ENCODE measurements at regions not wholly inside any gene's neighbourhood (a gene's known extent, or its start where the extent isn't known, plus 50 kb on each side); places are given as distances from the start of the nearest gene placed in this dataset.

DNA sequence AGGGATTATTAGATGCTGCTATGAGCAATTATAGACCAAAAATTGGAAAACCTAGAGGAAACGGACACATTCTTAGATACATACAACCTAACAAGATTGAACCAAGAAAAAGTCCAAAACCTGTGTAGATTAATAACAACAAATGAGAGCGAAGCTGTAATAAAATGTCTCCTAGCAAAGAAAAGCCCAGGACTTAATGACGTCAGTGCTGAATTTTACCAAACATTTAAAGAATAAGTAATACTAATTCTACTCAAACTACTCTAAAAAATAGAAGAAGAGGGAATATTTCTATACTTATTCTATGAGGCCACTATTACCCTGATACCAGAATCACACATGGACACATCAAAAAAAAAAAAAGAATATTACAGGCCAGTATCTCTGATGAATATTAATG lies 309.5 kb upstream of the ANO5 start:
- no peaks in the 10 kb centered on the region for H3K4me1 ChIP-seq
- no peaks in the 10 kb centered on the region for H3K36me3 ChIP-seq
- H3K4me3 ChIP-seq: no peak overlapping the region
- H3K27me3 ChIP-seq: no peaks in the 10 kb centered on the region
- H3K27ac ChIP-seq: no peak overlapping the region
- intact Hi-C loops (cut with DNase I): no loop called here
- H3K9me3 ChIP-seq: no peaks in the 10 kb centered on the region
- DNase-seq (ENCODE audit: low spot score in 2 of 2): no peak
- TF ChIP-seq, protein P1, sequence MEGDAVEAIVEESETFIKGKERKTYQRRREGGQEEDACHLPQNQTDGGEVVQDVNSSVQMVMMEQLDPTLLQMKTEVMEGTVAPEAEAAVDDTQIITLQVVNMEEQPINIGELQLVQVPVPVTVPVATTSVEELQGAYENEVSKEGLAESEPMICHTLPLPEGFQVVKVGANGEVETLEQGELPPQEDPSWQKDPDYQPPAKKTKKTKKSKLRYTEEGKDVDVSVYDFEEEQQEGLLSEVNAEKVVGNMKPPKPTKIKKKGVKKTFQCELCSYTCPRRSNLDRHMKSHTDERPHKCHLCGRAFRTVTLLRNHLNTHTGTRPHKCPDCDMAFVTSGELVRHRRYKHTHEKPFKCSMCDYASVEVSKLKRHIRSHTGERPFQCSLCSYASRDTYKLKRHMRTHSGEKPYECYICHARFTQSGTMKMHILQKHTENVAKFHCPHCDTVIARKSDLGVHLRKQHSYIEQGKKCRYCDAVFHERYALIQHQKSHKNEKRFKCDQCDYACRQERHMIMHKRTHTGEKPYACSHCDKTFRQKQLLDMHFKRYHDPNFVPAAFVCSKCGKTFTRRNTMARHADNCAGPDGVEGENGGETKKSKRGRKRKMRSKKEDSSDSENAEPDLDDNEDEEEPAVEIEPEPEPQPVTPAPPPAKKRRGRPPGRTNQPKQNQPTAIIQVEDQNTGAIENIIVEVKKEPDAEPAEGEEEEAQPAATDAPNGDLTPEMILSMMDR (IDR thresholded peaks at IDR 0.05): no peak

DNA sequence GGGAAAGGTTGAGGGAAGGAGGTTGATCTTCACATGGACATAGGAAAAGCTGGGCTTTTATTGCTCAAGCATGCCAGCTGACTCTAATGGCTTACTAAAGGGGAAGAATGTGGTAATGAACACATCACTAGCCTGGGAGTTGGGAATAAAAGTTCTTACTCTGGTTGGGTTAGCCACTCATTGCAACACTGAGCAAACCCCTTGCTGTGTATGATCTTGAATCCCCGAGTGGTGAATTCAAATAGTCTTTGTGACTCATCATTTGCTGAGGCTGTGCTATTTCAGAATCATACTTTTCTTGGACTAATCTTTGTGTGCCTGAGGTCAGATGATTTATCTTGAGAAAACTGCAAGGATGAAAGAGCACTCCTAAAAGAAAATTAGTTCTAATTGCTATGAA lies 304.1 kb upstream of the ANO5 start:
- Histone ChIP-seq H3K27ac (no peak overlapping the region), H3K9me3 (no peaks in the 10 kb centered on the region), H3K4me1 (no peaks in the 10 kb centered on the region), H3K4me3 (no peak overlapping the region), H3K27me3 (no peaks in the 10 kb centered on the region), H3K36me3 (no peaks in the 10 kb centered on the region)
- peak in 1 of 2 donors; percentile 64 for DNase-seq (ENCODE audit: low spot score in 2 of 2)
- TF ChIP-seq, protein P1 (IDR thresholded peaks at IDR 0.05): no peak
- intact Hi-C loops (cut with DNase I): no loop called here

DNA sequence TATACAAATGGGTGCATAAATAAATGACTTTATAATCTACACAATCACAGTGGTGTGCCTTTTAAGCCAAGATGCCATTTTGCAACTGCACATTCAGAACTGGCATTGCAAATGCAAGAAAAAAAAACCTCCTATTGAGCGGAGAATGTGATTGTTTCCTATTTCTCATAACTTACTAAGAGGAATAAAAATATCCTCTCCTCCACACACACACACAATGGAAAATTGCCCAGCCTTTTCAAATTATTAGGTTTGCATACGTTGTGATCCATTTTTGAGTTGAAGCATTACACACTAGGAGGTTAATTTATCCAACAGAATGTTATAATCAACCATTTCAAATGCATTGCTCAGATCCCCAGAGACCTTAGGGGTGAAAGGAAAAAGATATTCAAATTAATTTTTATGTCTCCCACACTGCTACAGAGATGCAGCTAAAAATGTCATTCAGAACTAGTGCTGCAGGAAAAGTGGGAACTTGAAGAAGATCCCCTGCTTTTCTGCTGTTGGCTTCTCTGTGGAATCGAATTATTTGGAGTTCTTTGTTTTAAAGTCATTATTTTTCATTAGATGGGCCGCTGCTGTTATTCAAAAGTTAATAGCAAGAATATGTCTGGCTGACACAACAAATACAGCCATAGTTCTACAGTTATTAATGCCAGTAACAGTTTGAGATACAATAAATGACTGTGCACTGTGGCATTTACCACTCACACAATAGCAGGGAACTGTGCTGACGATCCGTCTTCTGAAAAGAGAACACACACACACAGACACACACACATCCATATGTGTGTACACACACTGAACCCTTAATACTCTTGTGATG lies 299.9 kb upstream of the ANO5 start:
- no peaks in the 10 kb centered on the region for H3K36me3 ChIP-seq
- no peaks in the 10 kb centered on the region for H3K9me3 ChIP-seq
- no peak for DNase-seq (ENCODE audit: low spot score in 2 of 2)
- intact Hi-C loops (cut with DNase I): no loop called here
- TF ChIP-seq, protein P1 (IDR thresholded peaks at IDR 0.05): no peak
- H3K27ac ChIP-seq: no peak overlapping the region
- no peaks in the 10 kb centered on the region for H3K27me3 ChIP-seq
- H3K4me1 ChIP-seq: no peaks in the 10 kb centered on the region
- H3K4me3 ChIP-seq: no peak overlapping the region

DNA sequence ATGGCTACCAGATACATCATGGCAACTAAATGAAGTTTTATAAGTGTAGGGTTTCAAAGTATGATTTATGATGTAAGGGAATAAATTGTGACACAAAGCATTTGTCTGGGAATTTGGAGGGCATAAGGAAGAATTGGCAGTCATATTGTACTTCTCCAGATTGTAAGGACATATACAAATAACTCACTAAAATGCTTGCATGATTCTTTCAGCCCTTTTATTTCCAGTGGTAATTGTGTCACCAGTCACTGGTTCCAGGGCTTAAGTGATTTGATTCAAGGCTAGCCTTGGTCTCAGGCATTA lies 299.4 kb upstream of the ANO5 start:
- Histone ChIP-seq H3K27me3 (no peaks in the 10 kb centered on the region), H3K9me3 (no peaks in the 10 kb centered on the region), H3K36me3 (no peaks in the 10 kb centered on the region), H3K4me1 (no peaks in the 10 kb centered on the region), H3K4me3 (no peak overlapping the region), H3K27ac (no peak overlapping the region)
- TF ChIP-seq, protein P1 (IDR thresholded peaks at IDR 0.05): no peak
- intact Hi-C loops (cut with DNase I): no loop called here
- DNase-seq (ENCODE audit: low spot score in 2 of 2): no peak

DNA sequence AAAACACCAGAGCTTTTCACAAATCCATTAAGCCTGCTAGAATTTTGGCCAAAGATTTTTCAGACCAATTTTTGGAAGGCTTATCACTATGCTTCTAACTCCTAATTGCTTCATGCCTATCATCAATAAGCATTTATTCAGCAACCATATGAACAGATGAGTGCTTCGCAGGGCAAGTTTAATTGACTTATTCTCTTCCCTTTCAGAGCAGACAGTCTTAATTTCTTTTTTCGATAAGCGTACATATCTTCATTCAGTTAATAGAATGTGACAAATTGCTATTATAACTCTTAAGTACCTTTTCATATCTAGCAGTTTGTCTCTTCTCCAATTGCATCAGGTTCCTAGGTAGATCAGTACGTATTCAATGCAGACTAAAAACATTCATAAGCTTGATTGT lies 298.4 kb upstream of the ANO5 start:
- no peaks in the 10 kb centered on the region for H3K9me3 ChIP-seq
- H3K4me3 ChIP-seq: no peak overlapping the region
- H3K4me1 ChIP-seq: no peaks in the 10 kb centered on the region
- TF ChIP-seq, protein P1 (IDR thresholded peaks at IDR 0.05): no peak
- DNase-seq (ENCODE audit: low spot score in 2 of 2): no peak
- intact Hi-C loops (cut with DNase I): no loop called here
- H3K27ac ChIP-seq: no peak overlapping the region
- H3K36me3 ChIP-seq: no peaks in the 10 kb centered on the region
- H3K27me3 ChIP-seq: no peaks in the 10 kb centered on the region

DNA sequence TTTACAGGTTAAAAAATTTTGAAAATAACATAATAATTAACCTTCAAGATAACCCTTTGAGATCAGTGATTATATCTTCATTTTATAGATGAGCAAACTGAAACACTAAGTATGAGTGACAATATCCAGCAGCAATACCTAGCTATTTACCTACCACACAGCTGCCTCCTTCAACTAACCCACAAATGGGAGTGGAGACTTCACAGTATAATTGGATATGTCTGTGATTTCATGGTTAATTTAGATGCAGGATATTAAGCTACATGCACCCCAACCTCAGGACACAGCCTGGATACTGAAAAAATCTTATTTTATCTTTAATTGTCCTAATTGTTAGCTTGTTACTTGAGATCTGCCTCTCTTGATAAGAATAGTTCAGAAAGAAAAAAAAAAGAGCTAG lies 297.2 kb upstream of the ANO5 start:
- Histone ChIP-seq H3K36me3 (no peaks in the 10 kb centered on the region), H3K27me3 (no peaks in the 10 kb centered on the region), H3K27ac (no peak overlapping the region), H3K4me3 (no peak overlapping the region), H3K4me1 (no peaks in the 10 kb centered on the region), H3K9me3 (no peaks in the 10 kb centered on the region)
- no peak for DNase-seq (ENCODE audit: low spot score in 2 of 2)
- intact Hi-C loops (cut with DNase I): no loop called here
- TF ChIP-seq, protein P1 (IDR thresholded peaks at IDR 0.05): no peak
